ENCODE measurements at regions not wholly inside any gene's neighbourhood (a gene's known extent, or its start where the extent isn't known, plus 50 kb on each side); places are given as distances from the start of the nearest gene placed in this dataset.

GRCh38 chr10:3889961-3890522 lies 105.0 kb upstream of the KLF6 start:
- H3K27ac ChIP-seq: no peak overlapping the region
- no peak for TF ChIP-seq CTCF (conservative IDR thresholded peaks at IDR 0.05)

DNA sequence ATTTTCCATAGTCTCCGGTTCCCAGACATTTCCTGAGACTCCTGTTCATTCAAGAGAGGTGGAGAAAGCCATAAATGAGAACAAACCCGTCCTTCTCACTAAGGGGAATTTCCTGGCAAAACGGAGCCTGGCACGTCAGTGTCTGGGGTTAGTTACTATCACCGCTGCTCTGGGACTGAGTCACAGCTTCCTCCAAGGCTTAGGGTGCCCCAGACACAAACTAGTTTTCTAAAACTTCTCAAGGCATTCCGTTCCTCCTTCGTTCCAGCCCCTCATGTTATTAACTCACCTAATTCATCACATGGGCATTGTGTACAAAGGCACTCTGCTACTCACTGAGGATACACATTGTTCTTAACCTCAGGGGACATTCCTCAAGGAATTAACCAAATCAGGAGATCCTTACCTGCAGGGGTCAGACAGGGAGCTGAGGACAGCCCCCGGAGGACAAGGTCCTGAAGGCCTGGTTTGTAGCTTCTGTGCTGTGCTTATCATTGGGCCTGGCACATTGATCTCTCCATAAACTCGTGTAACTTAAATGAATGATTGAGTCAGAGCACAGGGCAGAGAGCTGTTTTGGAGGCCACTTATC lies 103.0 kb upstream of the KLF6 start:
- peak overlapping the region; percentile 73 for H3K27ac ChIP-seq
- no peak for TF ChIP-seq CTCF (conservative IDR thresholded peaks at IDR 0.05)

DNA sequence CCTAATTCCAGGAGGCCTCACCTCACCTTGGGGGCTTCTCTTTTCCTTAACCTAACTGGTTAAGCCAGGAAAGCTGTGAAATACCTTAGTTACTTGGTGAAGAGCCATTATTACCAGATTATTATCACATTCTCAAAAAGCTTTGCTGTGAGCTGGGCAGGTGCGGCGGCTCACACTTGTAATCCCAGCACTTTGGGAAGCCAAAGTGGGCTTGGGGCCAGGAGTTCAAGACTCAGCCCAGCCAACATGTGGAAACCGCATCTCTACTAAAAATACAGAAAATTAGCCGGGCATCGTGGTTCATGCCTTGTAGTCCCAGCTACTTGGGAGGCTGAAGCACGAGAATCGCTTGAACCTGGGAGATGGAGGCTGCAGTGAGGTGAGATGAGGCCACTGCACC lies 102.4 kb upstream of the KLF6 start:
- no peak for TF ChIP-seq CTCF (conservative IDR thresholded peaks at IDR 0.05)
- H3K27ac ChIP-seq: peak overlapping the region; percentile 73

DNA sequence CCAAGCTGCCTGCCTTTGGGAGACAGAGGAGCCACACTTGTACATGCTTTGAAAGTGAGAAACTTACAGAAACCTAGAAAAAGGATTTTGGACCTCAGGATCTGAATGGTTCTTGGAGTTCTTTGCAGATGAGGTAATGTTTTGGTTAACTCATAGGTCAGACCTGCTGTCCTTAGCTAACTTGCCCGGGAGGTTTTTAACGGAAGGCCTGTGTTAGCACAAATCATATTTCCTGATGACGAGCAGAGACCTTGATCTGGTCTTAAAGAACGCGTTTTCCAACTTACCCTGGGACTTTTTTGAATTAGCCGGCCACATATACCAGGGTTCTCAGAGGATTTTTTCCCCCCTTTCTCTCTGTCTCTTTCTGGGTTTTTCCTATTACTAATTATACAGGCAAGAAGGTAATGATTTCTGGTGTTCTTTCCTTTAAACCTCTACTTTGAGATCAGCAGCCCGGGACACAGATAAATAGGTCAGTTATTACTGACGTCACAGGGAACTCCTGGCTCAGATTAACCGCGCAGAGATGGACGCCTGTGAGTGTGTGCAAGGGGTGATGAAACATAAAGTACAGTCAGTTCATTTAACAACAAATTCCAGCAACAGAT lies 101.7 kb upstream of the KLF6 start:
- peak overlapping the region; percentile 73 for H3K27ac ChIP-seq
- no peak for TF ChIP-seq CTCF (conservative IDR thresholded peaks at IDR 0.05)

GRCh38 chr10:3886191-3886590 lies 101.2 kb upstream of the KLF6 start:
- peak overlapping the region; percentile 73 for H3K27ac ChIP-seq

DNA sequence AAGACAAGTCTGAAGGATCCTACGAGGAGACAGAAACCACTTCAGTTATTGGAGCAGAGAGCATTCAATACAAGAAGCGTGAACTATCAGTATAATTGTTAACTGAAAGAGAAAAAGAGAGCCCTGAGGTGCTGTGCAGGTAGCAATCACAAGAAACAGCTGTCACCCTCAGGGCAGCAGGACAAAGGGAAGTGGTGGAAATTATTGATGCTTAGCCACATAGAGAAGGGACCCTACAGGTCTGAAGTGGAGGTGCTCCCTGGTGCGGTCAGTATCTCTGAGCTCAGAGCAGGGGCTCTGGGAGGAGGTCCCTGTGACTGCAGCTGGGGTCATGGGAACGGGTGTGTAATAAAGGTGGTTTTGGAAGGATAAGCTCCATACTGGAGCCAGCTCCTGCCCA lies 97.8 kb upstream of the KLF6 start:
- no peak overlapping the region for H3K27ac ChIP-seq
- no peak for TF ChIP-seq CTCF (conservative IDR thresholded peaks at IDR 0.05)

More at GRCh38 chr10:3886191-3886590, 101.2 kb upstream of the KLF6 start:
- no peak for TF ChIP-seq CTCF (conservative IDR thresholded peaks at IDR 0.05)

DNA sequence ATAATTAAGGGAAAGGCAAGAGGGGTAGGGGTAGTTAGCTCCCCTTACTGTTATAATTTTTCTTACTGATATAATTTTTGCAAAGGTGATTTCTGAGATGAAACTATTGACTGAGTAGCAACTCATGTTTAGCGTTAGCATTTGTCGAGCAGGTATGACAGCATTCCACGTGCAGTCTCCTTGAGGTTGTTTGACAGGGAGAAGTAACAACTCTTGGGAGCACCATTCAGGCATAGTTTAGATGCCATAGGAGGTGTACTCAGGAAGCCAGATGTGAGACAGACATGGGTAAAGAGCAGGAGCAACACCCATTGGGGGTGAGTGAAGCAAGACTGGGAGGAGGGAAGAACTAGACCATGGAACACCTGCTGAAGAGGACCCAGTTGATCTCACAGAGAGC lies 96.6 kb upstream of the KLF6 start:
- no peak for TF ChIP-seq CTCF (conservative IDR thresholded peaks at IDR 0.05)
- H3K27ac ChIP-seq: no peak overlapping the region

Data from VCaP (cell line).